NCI-H1694 treated with DMSO at 0.1 percent for 48 hours (cell line): ENCODE measurements at regions not wholly inside any gene's neighbourhood (a gene's known extent, or its start where the extent isn't known, plus 50 kb on each side); places are given as distances from the start of the nearest gene placed in this dataset.
"Not testable (repeated sequence)": the region's sequence is repeated elsewhere in the genome, so short reads cannot be mapped to it uniquely, and the experiment has no call there.

ENCODE experiments used
- DNase-seq: peaks from one replicate; lab custom pipeline; 2025; lab: John Stamatoyannopoulos, UW

DNA sequence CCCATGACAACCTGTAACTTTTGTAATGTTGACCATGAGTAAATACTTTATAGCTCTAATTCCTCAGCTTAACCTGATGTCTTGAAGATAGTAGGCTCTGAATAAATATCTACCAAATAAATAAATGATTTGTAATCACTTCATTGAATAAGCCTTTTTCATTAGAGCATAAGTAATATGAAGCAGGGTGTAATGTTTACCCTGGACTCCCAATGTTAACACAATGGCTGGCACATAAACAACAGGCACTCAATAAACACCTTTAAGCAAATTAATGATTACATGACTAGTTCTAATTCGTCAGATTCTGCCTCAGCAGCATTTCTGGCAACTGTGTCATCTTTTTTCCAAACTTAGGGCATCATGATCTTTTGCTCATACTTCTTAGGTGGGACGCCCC is 396.3 kb downstream of the LIG4 start:
- no peak for DNase-seq

DNA sequence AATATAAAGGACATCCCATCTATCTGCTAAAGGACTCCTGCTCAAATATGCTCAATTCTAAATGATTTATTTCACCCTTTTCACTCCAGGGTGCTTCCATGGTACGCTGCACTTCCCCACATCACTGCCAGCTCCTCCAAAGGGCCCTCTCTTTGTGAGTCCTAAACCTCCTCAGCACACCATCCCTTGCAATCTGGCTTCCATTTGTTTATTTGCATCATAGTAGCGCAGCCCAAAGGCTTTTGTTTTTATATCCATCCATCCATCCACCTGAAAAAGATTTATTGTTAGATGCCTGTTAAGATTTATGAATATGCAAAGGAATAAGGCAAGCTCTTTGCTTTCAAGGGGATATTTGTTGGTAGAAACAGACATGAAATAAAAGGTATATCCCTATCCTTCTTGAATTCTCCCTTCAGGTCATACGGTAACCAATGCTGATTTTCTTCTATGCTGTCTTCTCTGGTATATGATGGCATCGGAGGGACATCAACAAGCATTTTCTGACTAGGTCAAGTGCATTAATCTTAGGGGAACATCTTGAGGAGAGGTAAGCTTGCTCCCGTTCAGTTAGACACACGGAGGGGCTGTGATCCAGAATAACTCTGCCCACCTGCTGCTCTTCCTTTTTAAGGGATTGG is 397.6 kb downstream of the LIG4 start:
- no peak for DNase-seq

- DNase-seq, result no peak
Observed at GRCh38 chr13:107812014-107812412, 403.3 kb downstream of the LIG4 start.

- DNase-seq, result no peak
Observed at GRCh38 chr13:107811233-107812013, 403.9 kb downstream of the LIG4 start.

- DNase-seq, result no peak
Observed at GRCh38 chr13:107809125-107809524, 406.2 kb downstream of the LIG4 start.

DNA sequence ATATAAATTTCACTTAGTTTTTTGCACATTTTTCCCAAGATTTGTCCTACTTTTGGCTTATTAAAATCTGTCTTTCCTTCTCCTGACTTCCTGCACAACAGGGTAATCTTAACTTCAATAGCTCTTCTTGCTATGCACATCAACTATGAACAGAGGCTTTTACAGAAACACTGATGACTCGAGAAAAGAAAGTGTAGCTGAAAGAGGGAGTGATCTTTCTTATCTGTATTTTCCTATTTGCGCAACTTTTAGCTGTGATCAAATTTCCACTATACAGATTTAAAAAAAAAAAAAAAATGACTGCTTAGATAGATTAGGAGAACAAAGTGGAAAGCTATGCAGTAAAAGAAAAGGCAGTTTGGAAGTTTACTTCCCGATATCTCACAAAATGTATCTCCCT is 406.9 kb downstream of the LIG4 start:
- no peak for DNase-seq

- peak; percentile 24 for DNase-seq
Observed at GRCh38 chr13:107807306-107808073, 407.8 kb downstream of the LIG4 start.

GRCh38 chr13:107806726-107807125 is 408.6 kb downstream of the LIG4 start:
- DNase-seq, result no peak

- DNase-seq, result no peak
Observed at GRCh38 chr13:107803822-107804495, 411.4 kb downstream of the LIG4 start.

DNA sequence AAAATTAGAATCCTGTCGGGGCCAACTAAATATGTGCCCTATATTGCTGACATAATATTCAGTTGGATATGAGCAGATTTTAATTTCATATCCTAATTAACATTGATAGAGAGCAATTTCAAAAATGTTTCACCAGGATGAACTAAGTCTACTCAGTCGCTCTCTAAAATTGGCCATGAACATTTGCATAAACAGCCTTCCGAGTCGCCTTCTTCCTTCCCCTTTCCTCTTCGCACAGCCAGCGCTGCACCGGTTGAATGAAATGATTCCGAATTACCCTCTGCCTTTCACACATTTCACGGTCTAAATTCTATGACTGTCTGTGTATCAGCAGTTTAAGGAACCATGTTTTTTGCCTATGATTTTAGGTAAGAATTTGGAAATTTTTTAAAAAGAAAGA is 413.7 kb downstream of the LIG4 start:
- no peak for DNase-seq

DNA sequence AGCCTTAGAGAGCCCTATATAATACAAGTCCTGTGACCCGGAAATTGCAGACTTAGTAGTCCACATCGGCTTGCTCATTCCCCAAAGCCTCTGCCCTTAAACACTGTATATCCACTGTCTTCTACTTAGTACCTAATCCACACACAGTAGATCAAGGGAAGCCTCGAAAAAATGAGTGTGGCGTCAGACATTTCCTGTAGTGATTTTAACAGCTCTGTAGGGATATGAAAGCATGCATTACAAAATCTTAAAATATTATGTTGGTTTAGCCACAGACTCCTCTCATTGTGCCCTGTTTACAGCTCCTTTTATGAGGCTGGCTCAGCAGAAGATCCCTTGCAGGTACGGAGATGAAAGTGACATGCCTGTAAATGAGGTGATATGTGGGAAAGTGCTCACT is 416.3 kb downstream of the LIG4 start:
- DNase-seq, result no peak

GRCh38 chr13:107790397-107790796 is 424.9 kb downstream of the LIG4 start:
- DNase-seq, result no peak

- DNase-seq, result no peak
Observed at GRCh38 chr13:107788464-107789165, 426.7 kb downstream of the LIG4 start.

GRCh38 chr13:107782646-107783045 is 432.7 kb downstream of the LIG4 start:
- DNase-seq, result not testable (repeated sequence)

DNA sequence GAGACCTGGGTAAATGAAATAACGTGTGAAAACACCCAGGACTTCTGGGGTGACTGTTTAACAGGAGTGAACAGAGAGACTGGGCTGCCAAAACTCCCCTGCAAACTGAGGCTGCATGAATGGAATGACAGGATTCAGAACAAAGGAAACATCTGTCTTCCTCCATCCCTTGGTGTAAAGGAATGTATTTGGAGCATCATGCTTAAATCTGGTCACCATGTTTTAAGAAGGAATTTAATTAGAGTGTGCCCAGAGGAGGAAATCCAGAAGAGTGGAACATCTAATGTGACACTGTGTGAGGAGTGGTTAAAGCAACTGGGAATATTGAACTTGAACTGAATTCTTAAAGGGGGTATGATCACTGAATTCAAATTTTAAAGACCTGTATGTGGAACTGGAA is 437.2 kb downstream of the LIG4 start:
- no peak for DNase-seq

DNA sequence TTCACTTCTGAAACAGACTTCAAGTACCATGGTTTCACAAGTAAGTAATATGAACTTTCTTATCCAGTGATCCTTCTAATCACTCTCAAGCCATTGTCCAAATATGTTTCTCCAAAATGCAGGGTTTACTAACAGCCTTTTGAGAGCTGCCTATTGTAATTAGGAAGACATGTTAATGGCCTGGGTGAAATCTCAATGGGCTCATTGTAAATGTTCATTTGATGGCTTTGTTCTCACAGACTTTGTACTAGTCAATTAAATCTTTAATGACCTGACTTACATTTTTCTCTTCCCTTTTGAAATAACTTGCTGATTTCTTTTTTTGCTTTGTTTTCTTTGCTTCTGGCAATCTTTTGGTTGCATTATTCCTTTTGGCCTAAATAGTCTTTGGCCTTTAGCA is 444.8 kb downstream of the LIG4 start:
- no peak for DNase-seq

- DNase-seq, result no peak
Observed at GRCh38 chr13:107767119-107767518, 448.2 kb downstream of the LIG4 start.

DNA sequence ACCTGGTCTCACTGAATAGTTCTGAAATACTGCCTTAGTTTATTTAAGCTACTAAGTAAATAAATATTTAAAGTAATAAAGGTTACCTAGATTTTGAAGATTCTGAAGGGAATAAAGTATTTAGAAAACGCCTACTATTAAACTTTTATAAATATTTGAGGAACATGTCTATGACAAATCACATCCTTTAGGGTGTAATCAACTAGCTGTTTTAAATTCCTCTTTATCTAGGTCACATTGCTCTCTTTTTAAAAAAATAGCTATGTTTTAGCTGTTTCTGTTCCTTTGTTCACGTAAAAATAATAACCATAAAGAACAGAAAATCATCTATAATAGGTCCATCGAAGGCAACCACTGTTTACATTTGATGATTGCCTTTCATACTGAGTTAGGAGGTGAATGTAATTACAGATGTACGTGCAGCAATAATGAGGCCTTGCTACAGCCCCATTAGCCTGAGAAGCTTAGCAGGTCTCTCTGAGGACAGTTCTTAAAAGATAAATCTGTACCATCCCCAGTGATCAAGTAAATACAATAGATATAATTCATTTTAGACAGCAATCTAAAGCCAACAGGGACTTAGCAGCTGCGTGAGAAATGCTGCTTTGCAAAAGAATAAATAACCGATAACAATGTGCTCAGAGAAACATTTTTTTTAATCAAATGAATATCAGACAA is 449.5 kb downstream of the LIG4 start:
- DNase-seq, result no peak

DNA sequence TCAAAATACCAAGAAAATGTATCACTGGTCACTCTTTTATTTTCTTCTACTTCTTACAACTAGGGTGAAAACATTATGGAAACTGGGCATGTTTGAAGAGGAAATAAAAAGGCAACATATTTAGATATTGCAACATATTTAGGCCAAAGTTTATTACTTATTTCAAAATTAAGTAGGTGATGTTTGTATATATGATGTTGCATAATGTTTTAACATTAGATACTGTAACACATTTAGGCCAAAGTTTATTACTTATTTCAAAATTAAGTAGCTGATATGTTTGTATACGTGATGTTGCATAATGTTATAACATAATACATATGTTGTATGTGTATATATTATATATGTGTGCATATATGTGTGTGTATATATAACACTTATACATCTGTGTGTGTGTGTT is 451.3 kb downstream of the LIG4 start:
- no peak for DNase-seq

GRCh38 chr13:107753748-107754147 is 461.6 kb downstream of the LIG4 start:
- DNase-seq, result no peak

DNA sequence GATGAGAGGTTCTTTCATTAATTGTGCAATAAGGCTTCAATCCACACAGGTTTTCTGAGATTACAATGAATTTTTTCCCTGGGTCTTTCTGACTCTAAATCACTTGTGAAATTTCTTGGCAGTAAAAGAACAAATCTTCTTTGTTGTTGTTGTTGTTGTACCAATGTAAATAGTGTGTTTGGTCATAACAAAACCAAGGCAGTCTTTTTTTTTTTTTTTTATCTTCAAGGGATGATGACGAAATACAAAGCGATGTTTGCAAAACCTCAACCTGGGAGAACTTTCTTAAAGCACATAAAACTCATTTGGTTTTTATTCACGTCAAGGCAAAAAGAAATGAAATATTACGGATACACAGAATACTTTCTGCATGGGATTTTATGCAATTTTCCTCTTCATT is 462.0 kb downstream of the LIG4 start:
- no peak for DNase-seq
